Skin of body (tissue), 1 donor: ENCODE measurements at regions not wholly inside any gene's neighbourhood (a gene's known extent, or its start where the extent isn't known, plus 50 kb on each side); places are given as distances from the start of the nearest gene placed in this dataset.

Source experiments
- DNase-seq: peaks from one replicate; lab custom pipeline; 2025; lab: John Stamatoyannopoulos, UW

DNA sequence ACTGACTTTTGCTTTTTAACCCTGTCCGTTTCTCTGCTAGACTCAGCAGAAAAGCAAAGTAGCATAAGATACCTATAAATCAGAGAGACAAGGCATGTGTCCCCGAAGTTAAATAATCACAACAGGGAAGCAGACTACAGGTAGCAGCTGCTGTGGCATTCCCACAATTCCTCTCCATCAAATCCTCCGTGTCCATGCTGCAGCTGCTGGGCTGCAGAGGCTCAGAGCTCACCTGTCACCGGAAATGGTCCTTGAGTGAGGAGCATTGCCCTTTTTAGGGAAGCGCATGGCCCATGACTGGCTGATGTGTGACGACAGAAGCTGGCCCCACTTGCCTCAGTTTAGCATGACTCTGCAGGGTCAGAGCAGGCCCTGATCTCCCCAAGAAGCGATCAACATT, 125.0 kb downstream of the MSX2 start:
- DNase-seq: no peak

DNA sequence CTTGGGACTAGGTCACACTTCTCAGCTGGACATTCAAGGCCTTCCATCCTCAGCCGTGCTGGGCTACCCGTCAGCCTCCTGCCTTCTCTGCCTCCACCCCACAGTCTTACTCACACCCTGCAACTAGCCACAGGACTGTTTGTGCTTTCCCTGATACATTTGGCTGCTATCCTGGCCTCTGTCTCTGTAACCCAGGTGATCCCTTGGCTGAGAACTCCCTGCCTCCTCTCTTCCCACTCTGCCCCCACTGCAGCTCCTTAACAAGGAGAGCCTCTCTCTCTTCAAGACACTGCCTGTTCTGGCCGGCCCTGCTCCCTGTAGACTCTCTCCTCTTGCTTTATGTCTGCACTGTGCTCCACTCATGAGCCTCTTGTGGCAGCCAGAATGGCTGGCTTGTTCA, 120.6 kb downstream of the MSX2 start:
- no peak for DNase-seq

DNA sequence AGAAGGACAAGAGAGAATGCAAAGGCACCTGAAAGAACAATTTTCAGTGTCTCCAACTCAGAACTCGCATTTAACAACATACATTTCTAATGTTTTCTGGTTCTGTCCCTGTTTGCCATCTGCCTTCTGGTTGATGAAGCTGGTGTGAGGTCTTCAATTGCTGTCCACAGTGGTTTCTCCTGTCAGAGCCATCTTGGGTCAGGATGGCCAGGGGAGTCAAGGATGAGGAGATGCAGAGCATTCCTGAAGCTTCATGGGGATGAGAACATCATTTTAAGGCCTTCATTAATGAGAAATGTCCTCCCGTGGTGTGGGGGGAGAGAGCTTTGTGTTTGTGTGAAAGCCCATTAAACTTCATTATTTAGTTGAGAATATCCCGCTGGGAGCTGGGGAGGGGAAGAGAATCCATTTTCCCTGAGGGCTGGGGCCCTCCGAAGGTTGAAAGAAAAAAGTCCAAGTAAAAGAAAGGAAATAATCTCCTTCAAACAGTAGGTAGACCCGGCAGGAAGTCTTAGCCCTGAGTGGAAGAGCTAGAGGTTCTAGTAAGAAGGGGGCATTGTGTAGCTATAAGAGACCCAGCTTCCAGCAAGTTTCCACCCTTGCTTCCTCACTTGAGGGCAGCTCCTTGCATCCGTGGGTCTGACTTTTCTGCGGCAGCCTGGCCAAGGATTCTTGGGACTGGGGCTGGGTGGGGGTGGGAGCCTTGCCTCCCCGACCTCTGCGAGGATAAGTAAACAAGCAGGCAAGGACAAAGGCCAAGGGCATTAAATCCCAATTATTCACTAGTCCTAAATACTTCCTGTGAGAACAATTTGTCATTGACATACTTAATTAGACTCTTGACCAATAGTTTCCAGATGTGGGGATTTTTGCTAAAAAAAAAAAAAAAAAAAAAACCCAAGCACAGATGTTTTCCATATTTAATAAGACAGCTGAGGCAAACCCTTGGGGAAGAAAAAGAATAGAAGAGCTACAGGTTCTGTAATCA, 119.2 kb downstream of the MSX2 start:
- DNase-seq: peak; percentile 44

DNA sequence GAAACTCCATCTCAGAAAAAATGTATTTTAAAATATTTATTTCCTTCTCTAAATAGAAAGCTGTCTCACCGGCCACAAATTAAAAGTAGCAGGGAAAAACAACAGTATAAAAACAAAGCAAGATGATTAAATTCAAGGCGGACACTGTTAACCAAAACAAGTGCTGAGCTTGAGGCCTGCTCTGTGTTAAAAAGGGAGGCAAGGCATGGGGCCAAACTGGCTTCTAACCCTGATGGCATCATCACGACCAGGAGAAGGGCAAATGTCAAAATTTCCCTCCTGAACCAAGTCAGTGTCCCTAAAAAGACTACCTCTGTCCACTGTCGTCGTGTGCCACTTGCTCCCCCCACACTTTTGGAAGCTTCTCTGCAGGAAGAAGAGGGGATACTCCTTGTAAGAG, 116.1 kb downstream of the MSX2 start:
- no peak for DNase-seq

DNA sequence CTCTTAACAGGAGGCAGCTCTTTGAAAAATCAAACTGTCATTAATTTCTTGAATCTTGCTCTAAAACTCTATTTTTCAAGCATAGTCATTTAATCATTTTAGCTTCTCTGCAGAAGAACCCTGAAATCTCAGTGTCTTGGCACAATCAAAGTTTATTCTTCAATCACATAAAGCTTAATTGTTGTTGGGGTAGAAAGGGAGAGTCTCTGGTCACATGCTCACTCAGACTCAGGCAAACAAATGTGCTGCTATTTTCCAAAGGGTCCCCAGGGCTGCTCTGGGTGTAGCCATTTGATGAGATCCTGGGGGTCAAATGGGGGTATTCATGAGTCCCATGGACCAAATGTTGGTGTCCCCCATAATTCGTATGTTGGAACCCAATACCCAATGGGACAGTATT, 114.8 kb downstream of the MSX2 start:
- DNase-seq: no peak

DNA sequence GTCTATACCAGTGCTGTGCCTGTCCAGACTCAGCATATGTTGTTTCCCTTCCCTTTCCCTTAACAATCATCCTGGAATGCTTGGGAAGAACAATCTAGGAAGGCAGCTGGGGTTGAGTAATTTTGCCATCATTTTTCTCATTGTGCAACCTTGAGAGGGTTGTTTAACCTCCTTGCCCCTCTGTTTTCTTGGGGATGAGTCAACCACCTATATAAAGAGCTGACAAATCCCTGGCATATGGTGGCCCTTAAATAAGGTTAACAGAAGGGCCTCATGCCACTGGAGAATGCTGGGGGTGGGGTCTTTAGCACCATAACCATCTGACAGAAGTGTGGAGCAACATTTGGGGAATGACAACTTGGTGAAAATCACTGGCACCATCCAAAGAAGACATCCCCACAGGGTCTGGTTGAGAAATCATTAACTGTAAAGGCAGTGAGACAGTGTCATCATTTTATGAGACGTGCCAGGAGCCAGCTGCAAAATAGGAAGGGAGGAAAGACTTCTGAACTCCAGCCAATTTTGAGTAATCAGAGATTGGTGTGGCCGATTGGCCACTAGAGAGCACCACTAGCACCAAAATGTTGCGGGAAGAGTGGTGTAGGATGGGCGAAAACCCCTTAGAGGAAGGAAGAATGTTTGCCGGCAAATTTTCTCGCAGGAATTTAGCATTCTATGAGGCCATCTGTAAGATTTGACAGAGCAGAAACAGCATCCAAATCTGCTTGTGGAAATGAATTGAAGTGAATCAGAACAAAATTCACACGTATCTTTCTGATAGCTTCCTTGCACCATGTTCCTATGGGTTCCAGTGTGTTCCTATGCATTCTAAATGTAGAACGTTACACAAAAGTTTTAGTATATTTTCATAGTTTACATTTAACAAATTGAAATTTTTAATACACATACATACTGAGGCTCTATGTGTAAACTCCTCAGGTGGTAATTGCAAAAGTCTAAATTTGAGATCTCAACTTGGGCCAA, 113.8 kb downstream of the MSX2 start:
- DNase-seq: peak; percentile 44

DNA sequence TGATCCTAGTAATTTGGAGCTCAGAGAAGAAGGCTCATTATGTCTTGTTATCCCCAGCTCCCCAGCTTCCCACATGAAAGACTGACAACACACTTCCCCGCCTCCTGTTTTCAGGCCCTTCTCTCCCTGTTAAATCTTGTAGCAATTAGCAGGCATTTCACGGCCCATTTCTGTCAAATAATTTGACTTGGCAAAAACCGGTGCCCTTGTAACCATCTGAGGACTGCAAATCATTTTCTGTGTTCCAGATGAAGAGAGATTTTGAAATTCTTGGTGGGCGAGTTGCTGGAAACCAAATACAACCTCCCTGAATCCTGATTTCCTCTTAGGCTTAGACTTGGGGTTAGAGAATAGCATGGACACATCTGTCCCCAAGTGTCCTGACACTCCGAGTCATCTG, 109.7 kb downstream of the MSX2 start:
- peak; percentile 59 for DNase-seq

DNA sequence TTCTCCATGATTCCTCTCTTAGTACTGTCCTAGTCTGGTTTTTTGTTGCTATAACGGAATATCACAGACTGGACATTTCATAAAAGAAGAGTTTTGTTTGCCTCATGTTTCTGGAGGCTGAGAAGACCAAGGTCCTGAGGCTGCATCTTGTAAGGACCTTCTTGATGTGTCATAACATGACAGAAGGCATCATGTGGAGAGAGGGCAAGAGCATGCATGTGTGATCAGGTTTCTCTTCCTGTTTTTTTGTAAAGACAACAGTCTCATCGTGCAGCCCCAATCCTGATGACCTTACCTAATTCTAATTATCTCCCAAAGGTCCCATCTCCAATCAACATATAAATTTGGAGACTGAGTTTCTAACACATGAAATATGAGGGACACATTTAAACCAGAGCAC, 108.4 kb downstream of the MSX2 start:
- no peak for DNase-seq

DNA sequence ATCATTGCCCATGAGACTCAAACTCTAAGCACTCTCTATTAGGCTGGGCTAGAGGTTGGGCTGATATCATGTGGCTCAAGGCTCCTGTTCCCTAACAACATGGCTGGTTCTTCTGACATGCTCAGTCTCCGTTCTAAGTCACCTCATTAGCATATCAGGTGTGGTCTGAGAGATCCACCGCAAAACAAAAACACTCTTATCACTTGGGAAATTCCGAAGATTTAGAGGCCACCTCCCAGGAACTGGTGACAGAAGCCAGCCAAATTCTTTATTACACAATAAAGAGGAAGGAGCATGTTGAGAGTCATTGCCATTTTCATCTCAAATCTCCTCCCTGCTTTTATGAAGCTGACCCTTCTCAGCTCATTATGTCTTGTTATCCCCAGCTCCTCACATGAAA, 107.6 kb downstream of the MSX2 start:
- no peak for DNase-seq

DNA sequence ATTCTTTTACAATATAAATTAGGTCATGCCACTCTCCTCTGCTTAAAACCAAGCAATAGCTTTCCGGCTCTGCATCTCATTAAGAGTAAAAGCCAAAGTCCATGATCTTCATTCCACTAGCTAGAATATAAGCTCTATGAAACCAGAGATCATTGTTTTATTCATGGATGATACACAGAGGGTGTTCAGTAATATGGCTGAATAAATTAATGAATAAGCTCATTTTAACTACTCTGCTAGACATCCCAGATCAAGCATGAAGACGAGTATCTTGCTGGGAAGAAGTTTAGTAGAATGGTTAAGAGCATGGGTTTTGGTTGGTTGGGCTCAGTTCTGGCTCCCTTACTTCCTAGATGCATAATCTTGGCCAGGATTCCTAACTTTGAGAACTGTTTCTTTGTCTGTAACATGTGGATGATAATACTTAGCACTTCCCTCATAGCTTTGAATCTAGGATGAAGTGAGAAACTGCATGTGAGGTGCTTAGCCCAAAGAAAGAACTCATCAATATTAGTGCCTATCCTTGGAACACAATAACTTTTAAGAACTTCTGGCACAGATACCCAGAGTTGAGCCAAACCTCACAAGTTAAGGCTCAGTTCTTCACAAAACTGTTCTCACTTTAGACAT, 106.8 kb downstream of the MSX2 start:
- DNase-seq: no peak

DNA sequence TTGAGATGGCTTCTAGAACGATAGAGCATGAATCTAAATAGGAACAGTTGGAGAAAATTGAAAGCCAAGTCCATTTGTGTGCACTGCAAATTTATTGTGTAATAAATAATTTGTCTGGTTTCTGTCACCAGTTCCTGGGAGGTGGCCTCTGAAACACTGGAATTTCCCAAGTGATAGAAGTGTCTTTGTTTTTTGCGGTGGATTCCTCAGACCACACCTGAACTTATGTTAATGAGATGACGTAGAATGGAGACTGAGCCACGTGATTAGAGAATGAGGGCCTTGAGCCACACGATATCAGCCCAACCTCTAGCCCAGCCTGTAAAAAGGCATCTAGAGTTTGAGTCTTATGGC, 105.1 kb downstream of the MSX2 start:
- DNase-seq: no peak

DNA sequence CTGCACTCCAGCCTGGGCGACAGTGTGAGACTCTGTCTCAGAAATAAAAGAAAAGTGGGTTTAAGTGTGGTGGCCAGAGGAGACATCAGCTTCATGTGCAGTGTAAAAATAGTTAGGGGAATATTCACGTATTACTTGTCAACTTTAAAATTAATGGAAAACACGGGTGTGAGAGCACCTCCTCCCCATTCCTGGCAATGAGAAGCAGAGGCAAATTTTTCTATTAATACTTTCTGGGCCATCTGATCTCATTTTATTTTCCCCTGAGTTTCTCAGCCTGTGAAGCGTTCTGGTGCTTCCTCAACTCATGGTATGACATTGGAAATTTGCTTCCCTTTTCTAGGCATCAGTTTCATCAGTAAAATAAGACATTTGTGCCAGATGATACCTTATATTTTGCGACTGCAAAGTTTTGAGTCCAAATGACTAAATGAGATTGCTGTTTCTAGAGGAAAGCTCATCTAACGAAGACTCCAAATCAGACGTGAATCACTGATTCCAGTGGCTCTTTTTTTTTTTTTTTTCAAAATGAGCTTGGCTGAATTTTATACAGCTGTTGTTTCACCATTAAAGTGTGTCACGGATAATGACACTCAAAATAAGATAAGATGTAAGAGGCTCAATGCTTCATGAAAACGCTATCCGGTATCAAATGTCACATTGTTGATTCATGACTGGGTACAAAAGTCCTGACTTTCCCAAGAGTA, 104.6 kb downstream of the MSX2 start:
- no peak for DNase-seq

DNA sequence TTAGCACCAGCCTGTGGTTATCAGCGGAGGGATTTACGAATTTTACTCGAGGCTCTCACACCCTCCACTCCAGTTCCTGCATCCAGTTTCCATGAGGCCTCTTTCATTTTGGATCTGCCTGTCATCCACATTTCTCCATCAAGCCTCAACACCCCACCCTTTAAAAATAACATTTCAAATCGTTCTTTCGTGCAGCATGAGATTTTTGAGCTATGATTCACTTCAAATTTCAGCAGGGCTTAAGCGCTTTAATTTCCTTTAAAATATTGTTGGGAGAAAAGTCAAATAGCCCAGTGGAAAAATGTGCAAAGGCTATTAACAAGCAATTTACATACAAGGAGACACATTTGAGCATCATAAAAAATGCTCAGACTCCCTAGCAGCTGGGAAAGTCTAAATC, 103.2 kb downstream of the MSX2 start:
- no peak for DNase-seq

DNA sequence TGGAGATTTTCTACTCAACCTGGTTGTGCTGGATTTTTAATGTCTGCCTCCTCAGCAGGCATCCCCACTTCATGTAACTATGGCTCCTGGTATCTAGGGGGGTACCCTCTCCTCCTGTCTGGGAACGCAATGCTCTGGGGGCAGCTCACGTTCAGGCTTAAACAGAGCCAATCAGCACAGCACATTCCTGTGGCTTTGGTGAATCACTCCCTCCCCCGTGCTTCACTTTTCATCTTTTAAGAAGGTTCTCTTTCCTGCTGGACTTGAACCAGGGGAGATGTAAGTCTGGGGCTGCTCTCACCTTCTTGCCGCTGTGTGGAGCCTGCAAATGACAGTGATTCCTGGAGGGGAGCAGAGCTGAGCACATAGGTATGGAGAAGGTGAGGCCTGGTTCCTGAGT, 101.2 kb downstream of the MSX2 start:
- DNase-seq: no peak

DNA sequence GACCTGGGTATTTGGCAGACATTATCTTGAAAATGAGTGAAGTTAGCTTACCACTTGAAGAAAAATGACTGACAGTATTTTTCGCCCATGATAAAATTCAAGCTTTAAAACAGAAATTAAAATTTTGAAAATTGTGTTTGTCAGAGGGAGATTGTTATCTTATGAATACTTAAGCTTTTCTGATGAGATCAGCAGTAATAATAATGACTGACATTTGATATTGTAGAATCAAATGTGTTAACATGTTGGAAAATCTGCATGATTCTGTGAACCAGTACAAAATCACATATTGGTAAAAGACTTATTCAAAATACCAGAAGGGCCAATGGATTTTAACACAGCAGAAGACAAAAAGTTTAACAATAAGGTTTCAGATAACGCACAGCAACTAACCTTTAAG, 94.0 kb downstream of the MSX2 start:
- DNase-seq: no peak

DNA sequence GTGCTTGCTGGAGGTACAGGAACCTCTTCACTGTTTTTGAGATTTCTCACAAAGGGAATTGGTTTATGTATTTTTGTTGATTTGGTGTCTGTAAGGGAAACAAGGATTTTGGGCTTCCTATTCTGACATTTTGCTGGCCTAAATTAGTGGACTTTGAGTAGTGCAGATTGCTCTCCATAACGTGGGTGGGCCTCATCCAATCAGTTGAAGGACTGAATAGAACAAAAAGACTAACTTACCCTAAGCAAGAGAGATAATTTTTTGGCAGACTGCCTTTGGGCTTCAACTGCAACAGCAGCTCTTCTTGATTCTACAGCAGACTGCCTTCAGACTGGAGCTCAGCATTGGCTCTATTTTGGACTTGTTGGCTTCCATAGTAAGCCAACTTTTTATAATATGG, 93.2 kb downstream of the MSX2 start:
- DNase-seq: no peak

DNA sequence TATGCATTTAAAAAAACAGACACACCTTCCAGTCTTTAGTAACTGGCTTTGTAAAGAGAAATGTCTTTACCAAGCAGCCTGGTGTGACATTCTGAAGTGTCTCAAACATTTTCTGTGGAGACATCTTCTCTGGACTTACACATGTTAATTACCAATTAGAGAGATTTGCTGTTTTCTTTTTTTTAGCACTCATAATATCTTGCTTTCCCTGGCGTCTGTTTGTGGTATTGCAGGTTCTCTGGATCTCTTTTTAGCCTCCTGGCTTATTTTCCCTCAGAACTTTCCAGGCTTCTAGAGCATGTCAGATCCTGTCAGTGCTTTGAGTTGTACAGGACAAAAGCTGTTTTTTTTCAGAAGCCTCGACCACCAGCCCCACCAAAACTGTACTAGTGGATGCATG, 92.5 kb downstream of the MSX2 start:
- DNase-seq: no peak

DNA sequence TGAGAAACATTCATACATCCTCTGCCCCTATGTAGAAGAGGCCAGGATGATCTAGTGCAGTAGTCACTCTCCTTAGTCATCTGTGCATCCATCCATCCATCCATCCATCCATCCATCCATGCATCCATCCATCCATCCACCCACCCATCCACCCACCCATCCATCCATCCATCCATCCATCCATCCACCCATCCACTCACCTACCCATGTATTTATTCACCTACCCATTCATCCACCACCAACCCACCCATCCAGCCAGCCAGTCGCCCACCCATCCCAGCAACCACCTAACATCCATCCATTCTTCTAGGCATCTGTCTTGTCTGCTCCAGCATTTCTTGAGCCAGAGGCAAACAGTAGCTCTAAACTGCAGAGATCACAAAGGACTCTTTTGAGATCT, 87.1 kb downstream of the MSX2 start:
- no peak for DNase-seq

DNA sequence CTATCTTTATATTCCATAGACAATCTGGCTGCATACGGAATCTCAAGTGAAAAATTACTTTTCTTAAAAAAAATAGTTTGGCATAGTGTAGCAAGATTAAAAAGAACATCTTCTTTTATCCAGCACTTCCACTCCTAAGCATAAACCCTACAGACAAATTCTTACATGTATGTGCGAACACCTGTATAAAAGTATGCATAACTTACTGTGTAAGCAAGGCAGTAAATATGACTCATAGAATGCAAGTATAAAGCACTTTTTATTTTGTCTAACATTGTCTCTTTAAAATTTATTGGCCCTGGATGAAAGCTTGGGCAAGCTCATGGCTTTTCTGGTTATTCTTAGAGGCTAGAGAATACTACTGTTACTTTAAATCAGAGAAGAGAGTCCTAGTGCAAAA, 86.4 kb downstream of the MSX2 start:
- DNase-seq: no peak

DNA sequence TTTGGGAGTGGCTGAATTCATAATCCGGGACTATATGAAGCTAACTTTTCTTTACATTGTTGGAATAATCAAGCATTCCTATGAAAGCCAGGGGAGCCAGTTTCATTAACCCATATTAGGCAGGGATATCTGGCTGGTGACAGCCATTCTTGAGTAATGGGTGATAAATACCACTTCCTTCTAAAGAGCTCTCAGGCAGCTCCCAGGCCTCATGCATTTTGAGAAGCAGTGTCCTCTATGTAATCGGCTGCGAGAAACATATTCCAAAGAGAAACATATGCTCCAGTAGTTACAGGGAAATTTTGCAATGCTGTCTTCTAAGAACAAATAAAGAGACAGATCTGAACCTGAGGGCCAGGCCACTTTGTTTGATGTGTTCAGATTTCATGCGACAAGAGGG, 83.1 kb downstream of the MSX2 start:
- no peak for DNase-seq

DNA sequence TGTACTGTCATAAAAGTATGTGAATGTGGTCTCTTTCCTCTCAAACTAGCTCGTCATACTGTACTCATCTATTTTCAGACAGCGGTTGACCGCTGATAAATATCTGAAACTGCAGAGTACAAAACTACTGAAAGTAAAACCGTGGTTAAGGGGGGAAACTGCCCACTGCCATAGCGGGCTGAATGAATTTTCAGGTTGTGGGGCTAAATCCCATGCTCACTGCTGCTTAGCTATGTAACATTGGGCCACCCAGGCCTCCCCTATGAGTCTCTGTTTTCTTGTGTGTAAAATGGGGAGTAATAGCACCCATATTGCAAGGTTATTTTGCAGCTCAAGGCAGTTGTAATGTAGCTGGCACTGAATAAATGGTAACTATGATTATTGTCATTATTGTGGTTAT, 82.3 kb downstream of the MSX2 start:
- no peak for DNase-seq
